Astrocyte of the cerebellum (primary cell): ENCODE measurements at regions not wholly inside any gene's neighbourhood (a gene's known extent, or its start where the extent isn't known, plus 50 kb on each side); places are given as distances from the start of the nearest gene placed in this dataset.
"Not testable (repeated sequence)": the region's sequence is repeated elsewhere in the genome, so short reads cannot be mapped to it uniquely, and the experiment has no call there.

Source experiments
- DNase-seq: peaks from one replicate; pipeline ENCODE4 v3.0.0-alpha.2; 2011; ENCODE audit warnings: low read depth
- H3K4me3 ChIP-seq: 2 replicates; pipeline ENCODE4 v1.5.1; 2011; ENCODE audit warnings: mild to moderate bottlenecking, low read depth, low read length, moderate library complexity
- in situ Hi-C: cut with HindIII; loops from 2 replicates; pipeline ENCODE4 v1.10.0; 2017; ENCODE audit warnings: low sequenced_read_pairs
- TF ChIP-seq, protein P1 (sequence below): IDR thresholded peaks from 2 replicates; pipeline ENCODE4 v1.5.1; 2012; ENCODE audit warnings: low read length, low read depth, moderate library complexity, mild to moderate bottlenecking; ENCODE audit errors: missing control alignments

DNA sequence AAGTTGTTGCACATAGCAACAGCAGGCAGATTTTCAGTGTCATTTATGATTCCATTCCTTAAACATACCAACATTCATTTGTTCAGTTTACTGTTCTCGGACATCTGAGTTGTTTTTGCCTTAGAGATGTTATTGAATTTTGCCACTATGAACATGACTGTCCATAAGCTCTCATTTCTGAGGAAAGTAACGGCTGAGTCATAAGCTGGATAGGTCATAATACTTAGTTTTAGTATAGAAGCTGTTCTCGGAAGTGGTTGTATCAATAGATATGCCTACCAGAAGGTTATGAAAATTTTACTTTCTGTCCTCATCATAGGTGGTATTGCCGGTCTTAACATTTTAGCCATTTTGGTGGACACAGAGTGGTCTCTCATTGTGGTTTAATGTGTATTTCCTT, 157.1 kb upstream of the CLNK start:
- TF ChIP-seq, protein P1, sequence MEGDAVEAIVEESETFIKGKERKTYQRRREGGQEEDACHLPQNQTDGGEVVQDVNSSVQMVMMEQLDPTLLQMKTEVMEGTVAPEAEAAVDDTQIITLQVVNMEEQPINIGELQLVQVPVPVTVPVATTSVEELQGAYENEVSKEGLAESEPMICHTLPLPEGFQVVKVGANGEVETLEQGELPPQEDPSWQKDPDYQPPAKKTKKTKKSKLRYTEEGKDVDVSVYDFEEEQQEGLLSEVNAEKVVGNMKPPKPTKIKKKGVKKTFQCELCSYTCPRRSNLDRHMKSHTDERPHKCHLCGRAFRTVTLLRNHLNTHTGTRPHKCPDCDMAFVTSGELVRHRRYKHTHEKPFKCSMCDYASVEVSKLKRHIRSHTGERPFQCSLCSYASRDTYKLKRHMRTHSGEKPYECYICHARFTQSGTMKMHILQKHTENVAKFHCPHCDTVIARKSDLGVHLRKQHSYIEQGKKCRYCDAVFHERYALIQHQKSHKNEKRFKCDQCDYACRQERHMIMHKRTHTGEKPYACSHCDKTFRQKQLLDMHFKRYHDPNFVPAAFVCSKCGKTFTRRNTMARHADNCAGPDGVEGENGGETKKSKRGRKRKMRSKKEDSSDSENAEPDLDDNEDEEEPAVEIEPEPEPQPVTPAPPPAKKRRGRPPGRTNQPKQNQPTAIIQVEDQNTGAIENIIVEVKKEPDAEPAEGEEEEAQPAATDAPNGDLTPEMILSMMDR, result no peak
- no peak for DNase-seq
- H3K4me3 ChIP-seq, result no peak overlapping the region
- in situ Hi-C loops, result no loop called here

DNA sequence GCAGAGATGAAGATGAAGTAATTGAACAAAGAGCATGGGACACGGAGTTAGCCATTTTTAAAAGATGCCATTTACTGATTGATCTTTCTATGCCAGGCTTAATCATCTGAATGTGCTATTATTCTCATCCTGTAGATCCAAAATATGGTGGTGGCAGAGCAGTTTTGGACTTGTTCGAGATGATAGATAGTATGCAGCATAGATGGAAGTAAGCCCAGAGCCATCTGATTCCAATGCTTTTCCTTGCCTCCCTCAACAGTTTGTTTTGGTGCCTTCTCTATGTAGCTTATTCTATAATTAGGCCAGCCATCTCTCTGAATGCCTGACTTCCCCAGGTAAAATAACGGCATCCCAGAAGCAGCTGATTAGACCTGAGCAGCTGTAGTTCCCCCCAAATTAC, 152.6 kb upstream of the CLNK start:
- no peak for DNase-seq
- H3K4me3 ChIP-seq, result no peak overlapping the region
- in situ Hi-C loops, result no loop called here
- TF ChIP-seq, protein P1, result no peak

DNA sequence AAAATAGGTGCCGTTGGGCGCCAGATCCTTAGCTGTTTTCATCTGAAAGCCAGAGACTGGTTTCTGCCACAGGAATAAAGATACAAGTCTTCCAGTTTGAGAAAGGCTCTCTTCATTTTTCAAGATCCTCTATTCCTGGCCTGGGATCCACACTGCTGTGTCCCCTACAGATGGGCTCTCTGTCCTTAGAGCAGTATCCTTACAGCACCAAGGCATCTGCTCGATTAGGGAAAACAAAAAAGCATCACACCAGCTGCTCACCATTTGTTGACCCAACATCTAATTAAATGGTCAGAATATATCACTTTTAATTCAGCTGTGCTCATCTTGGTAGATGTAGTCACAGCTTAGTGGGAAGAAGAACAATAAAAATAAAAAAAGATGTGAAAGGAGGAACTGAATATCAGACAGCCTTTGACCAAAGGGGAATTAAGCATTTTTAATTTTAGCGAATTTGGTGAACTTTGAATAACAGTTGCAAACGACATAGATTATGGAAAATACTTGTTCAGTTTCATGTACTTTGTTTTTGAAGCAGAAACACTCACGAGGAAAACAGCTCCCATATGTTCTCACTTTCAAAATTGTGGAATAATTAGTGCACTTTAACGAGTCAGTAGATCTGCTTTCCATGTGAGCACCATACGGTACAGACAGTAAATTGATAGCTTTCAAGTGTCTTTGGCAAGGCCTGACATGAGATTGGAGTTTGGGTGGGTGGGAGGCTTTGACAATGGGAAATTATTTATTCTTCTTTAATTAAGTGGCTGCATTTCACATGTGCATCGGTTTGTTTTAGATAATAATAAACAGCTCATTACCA, 148.4 kb upstream of the CLNK start:
- H3K4me3 ChIP-seq, result no peak overlapping the region
- TF ChIP-seq, protein P1, result no peak
- DNase-seq, result no peak
- in situ Hi-C loops, result no loop called here

DNA sequence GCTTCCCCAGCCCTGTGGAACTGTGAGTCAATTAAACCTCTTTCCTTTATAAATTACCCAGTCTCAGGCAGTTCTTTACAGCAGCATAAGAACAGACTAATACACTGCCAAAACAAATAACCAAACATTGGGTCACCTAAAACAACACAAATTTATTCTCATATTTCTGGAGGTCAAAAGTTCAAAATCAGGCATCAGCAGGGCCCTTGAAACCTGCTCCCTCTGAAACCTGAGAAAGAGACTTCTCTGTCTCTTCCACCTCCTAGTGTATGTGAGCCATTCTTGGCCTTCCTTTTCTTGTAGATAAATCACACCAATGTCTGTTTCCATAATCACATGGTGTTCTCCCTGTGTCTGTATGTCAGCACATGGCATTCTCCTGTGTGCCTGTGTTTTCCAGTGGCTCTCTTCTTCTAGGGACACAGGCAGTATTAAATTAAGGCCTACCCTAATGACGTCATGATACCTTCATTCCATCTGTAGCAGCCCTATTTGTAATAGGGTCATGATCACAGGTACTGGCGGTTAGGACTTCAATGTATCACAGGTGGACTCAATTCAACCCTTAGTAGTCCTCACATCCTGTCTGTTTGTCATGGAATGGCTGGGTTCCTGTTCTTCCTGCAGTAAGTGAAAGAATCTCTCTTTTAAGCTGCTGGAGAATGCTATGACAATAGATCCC, 147.3 kb upstream of the CLNK start:
- TF ChIP-seq, protein P1, result no peak
- in situ Hi-C loops, result no loop called here
- DNase-seq, result no peak
- no peak overlapping the region for H3K4me3 ChIP-seq

DNA sequence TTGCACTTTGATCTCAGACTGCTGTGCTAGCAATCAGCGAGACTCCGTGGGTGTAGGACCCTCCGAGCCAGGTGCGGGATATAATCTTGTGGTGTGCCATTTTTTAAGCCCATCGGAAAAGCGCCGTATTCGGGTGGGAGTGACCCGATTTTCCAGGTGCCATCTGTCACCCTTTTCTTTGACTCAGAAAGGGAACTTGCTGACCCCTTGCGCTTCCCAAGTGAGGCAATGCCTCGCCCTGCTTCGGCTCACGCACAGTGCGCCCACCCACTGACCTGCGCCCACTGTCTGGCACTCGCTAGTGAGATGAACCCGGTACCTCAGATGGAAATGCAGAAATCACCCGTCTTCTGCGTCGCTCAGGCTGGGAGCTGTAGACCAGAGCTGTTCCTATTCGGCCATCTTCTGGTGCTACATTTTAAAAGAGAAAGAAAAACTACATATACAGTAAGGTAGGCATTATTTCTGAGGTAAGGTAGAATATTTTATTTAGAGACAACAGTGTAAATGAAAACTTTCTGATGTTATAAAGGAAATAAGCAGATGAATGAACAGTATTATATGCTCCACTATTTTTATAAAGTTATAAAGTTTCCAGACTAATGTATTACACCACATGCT, 144.5 kb upstream of the CLNK start:
- in situ Hi-C loops, H3K4me3 ChIP-seq, DNase-seq: not testable (repeated sequence)

DNA sequence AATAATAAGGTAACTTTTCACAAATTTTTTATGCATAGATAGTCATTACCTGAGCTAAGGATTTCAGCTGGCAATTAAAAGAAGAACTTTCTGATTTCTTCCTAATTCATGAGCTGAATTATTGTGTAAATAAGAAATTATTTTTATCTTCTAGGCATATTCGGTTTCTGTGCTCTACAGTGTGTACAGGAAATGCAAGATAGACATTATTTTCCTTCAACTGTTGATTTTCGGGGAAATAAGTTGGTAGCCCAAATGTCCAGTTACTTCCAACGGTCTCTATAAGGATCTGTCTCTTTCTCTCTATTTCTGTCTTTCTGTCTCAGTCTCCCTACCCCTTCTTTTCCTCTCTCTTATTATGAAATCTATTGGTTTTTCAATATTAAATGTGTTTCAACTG, 137.3 kb upstream of the CLNK start:
- no peak overlapping the region for H3K4me3 ChIP-seq
- TF ChIP-seq, protein P1, result no peak
- DNase-seq, result no peak
- in situ Hi-C loops, result no loop called here

DNA sequence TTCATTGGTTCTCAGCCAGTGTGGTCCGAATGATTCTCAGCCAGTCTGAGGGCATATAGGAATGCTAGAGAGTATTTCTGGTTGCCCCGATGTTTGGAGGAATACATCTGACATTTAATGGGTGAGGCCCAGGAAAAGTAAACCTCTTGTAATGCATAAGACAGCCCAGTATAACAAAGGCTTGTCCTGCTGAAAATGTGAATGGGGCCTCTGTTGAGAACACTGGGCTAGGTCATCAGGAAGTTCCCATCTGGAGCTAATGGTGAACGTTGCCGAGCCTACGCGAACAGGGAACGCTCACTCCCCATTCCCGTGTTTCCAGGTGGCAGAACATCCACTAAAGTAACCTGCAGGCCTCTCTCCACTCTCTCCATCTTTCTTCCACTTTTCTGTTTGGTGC, 132.0 kb upstream of the CLNK start:
- in situ Hi-C loops, result no loop called here
- TF ChIP-seq, protein P1, result no peak
- DNase-seq, result no peak

More for the DNA sequence above, 132.0 kb upstream of the CLNK start:
- no peak overlapping the region for H3K4me3 ChIP-seq
